Adrenal gland (tissue), 9 donors: ENCODE measurements at regions not wholly inside any gene's neighbourhood (a gene's known extent, or its start where the extent isn't known, plus 50 kb on each side); places are given as distances from the start of the nearest gene placed in this dataset.
A peak's percentile ranks its signal among the peaks of the same experiment; 100 is the strongest.

Experiments
- DNase-seq, 7 donors: peaks; one replicate each; pipeline ENCODE4 v3.0.0-alpha.2; 2019 to 2020
- H3K27ac ChIP-seq, 5 donors: fragments of 200-600 bp; sonication (generic) in 4 of 5; 1 replicate in 3 of 5; 2 replicates in 2 of 5; pipeline versions ENCODE4 v1.5.1 to v1.8.0; 2016 to 2020; ENCODE audit warnings: mild to moderate bottlenecking in 1 of 5
- H3K27me3 ChIP-seq: fragments of 200-600 bp; 2 replicates; pipeline ENCODE4 v1.8.0; 2021
- H3K36me3 ChIP-seq, 2 donors: fragments of 200-600 bp; replicated peaks in 1 of 2; 1 replicate in 1 of 2; 2 replicates in 1 of 2; pipeline versions ENCODE4 v1.5.1 to v1.8.0; 2018 to 2022
- H3K4me1 ChIP-seq, 2 donors: fragments of 200-600 bp; replicated peaks in 1 of 2; 1 replicate in 1 of 2; 2 replicates in 1 of 2; pipeline versions ENCODE4 v1.5.1 to v1.8.0; 2018 to 2021
- H3K4me3 ChIP-seq, 4 donors: fragments of 200-600 bp; sonication (generic) in 3 of 4; one replicate each; pipeline ENCODE4 v1.5.1; 2016 to 2018
- H3K9me3 ChIP-seq, 3 donors: fragments of 200-600 bp; sonication (generic) in 1 of 3; replicated peaks in 1 of 3; 1 replicate in 2 of 3; 2 replicates in 1 of 3; pipeline versions ENCODE4 v1.5.1 to v1.8.0; 2016 to 2021
- POLR2A ChIP-seq, 2 donors: fragments of 450-650 bp; IDR thresholded peaks; one replicate each; pipeline ENCODE4 v1.6.1; 2017; ENCODE audit warnings: antibody characterized with exemption in 2 of 2, mild to moderate bottlenecking in 2 of 2, moderate library complexity in 1 of 2
- WGBS, 4 donors: extraction: QIAGEN DNeasy Blood & Tissue Kit in 2 of 4; methylation state at CpG; one replicate each; pipeline versions ENCODE4 v1.1.5 to v1.1.7; 2013 to 2017; 5-methylcytosine and 5-hydroxymethylcytosine counted together
- intact Hi-C, 2 donors: fragments of 100-400 bp; cut with DNase I; formaldehyde crosslinking; loops; one replicate each; pipeline versions ENCODE4 v1.14.1 to v1.15.0; 2022 to 2023
- TF ChIP-seq, protein P1 (sequence below), 6 experiments: fragments of 450-650 bp in 4 of 6; fragments of 200-600 bp in 2 of 6; sonication (generic) in 1 of 6; IDR thresholded peaks; 1 replicate in 5 of 6; 2 replicates in 1 of 6; pipeline versions ENCODE4 v1.5.1 to v1.8.0; 2016 to 2021; ENCODE audit warnings: antibody characterized with exemption in 6 of 6, mild to moderate bottlenecking in 2 of 6, moderate library complexity in 1 of 6
- donor health status: healthy with polysubstance abuse.
- donor health status: Bipolar disorder and iron deficiency.
- donor health status: DM: yes; HTN: yes; CAD: no.
- donor health status: DM: no; HTN: no; CAD: no.
- donor health status: DM: no; HTN: no; CAD: no.

GRCh38 chr18:21997207-21998143 is 171.9 kb upstream of the GATA6 start:
- DNase-seq = peak in 5 of 7 donors; percentile 18 to 58 (median 30)
- Histone ChIP-seq H3K27ac (peak overlapping the region in 2 of 5 donors; percentile 19 to 68), H3K4me3 (no peak overlapping the region), H3K9me3 (no peaks in the 10 kb centered on the region), H3K36me3 (no peaks in the 10 kb centered on the region), H3K27me3 (no peaks in the 10 kb centered on the region), H3K4me1 (peaks cover 0 to 8% of the 10 kb centered on the region in 2 donors)
- intact Hi-C loops = loop anchor here (5.0 to 10.0 kb wide), 2 partner anchors 167 to 170 kb away; partner anchors contain the start of gene GATA6 (in 2 of the 2)
- TF ChIP-seq, protein P1, sequence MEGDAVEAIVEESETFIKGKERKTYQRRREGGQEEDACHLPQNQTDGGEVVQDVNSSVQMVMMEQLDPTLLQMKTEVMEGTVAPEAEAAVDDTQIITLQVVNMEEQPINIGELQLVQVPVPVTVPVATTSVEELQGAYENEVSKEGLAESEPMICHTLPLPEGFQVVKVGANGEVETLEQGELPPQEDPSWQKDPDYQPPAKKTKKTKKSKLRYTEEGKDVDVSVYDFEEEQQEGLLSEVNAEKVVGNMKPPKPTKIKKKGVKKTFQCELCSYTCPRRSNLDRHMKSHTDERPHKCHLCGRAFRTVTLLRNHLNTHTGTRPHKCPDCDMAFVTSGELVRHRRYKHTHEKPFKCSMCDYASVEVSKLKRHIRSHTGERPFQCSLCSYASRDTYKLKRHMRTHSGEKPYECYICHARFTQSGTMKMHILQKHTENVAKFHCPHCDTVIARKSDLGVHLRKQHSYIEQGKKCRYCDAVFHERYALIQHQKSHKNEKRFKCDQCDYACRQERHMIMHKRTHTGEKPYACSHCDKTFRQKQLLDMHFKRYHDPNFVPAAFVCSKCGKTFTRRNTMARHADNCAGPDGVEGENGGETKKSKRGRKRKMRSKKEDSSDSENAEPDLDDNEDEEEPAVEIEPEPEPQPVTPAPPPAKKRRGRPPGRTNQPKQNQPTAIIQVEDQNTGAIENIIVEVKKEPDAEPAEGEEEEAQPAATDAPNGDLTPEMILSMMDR (IDR thresholded peaks at IDR 0.05) = peak; percentile 75 to 81 (median 78)
- TF ChIP-seq POLR2A (IDR thresholded peaks at IDR 0.05) = no peak
- 50 to 58% (median 57%) methylated on average over 12 to 14 of the region's 14 CpGs for WGBS, 4 donors

DNA sequence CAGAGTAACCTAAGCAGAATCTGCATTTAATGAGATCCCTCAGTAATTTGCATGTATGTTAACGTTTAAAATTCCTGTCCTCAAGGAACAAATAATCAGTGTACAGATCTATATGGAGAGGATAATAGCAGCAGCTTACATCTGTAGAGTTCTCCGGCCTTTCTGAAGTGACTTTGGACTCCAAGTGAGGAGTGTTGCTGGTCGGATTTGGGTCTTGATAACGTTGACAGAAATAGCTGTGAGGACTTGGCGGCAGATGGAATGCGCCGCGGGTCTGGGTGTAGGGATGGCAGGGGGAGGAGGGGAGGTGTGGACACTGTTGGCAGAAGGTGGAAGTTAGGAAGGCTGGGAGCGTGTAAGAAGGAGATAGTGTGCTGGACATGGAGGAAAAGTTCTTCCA is 170.9 kb upstream of the GATA6 start:
- no peaks in the 10 kb centered on the region for H3K36me3 ChIP-seq
- DNase-seq = no peak
- no peaks in the 10 kb centered on the region for H3K27me3 ChIP-seq
- H3K4me1 ChIP-seq = peaks cover 0 to 8% of the 10 kb centered on the region in 2 donors
- H3K9me3 ChIP-seq = no peaks in the 10 kb centered on the region
- intact Hi-C loops = loop anchor here (5.0 to 10.0 kb wide), 2 partner anchors 166 to 169 kb away; partner anchors contain the start of gene GATA6 (in 2 of the 2)
- no peak overlapping the region for H3K4me3 ChIP-seq
- TF ChIP-seq, protein P1 (IDR thresholded peaks at IDR 0.05) = no peak
- TF ChIP-seq POLR2A (IDR thresholded peaks at IDR 0.05) = no peak
- 88 to 92% (median 91%) methylated on average over 9 of the region's 9 CpGs for WGBS, 4 donors
- H3K27ac ChIP-seq = no peak overlapping the region

DNA sequence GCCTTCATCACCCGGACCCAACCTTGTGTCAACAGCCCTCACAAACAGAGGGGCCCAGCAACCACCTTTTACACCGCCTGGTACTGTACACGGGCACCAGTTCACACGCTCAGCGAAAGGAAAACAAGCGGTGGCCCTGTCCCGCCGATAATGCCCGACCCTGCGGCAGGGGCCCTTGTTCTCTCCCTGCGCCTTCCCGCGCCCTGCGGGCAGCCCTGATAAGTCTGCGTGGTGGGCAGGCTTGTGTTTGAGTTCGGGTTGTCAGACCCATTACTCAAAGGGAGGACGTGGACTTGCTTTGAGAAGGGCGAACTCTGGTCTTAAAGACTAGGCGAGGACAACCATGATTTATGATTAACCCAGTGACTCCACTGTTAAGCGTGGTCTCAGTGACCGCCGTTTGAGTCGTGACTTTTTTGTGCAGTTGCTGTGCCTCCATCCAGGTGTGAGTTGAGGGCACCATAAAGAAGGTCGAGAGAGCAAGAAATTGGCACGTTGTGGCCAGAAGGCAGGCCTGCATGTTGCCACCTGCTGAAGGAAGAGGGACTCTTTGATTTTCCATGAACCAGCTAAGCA is 167.4 kb upstream of the GATA6 start:
- no peak for DNase-seq
- Histone ChIP-seq H3K4me1 (peaks cover 0 to 8% of the 10 kb centered on the region in 2 donors), H3K27me3 (no peaks in the 10 kb centered on the region), H3K27ac (no peak overlapping the region), H3K36me3 (no peaks in the 10 kb centered on the region), H3K9me3 (no peaks in the 10 kb centered on the region), H3K4me3 (no peak overlapping the region)
- WGBS, 4 donors = 92 to 95% (median 93%) methylated on average over 15 to 25 of the region's 25 CpGs
- intact Hi-C loops = loop anchor here in 1 of 2 donors (10.0 kb wide), 1 partner anchor 103 kb away; no protein-coding TSS in a partner anchor
- TF ChIP-seq, protein P1 (IDR thresholded peaks at IDR 0.05) = no peak
- no peak for TF ChIP-seq POLR2A (IDR thresholded peaks at IDR 0.05)

DNA sequence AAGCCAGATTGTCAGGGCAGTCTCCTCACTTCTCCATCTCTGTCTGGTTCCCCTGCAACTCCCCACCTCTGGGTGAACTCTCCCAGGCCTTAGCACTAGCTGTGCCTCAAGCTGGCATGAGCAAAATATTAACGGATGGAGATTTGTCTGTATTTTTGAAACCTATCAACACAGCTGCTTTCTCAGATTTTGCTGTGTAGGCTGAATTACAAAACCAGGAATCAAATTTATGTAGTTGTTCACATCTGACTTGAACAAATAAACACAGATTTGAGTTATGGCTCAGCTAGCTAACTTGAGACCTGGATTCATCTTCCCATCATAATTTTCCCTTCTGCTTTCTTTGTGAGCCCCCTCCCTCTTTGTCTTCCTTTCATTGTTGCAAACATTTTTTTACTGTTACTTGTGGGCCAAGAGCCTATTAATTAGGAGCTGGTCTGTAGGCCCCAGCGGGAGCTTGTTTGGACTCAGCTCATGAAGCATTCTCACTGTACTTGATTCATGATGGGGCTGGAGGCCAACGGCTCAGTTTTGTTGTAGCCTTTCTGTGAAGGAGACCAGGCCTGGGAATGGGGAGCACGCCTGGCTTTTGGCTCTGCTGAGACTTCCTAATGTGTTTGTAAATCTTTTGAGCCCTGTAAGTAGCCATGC is 164.1 kb upstream of the GATA6 start:
- TF ChIP-seq, protein P1 (IDR thresholded peaks at IDR 0.05) = no peak
- TF ChIP-seq POLR2A (IDR thresholded peaks at IDR 0.05) = no peak
- no peak overlapping the region for H3K27ac ChIP-seq
- WGBS, 4 donors = 56 to 73% (median 70%) methylated on average over 4 of the region's 4 CpGs
- peaks cover 0 to 3% of the 10 kb centered on the region in 2 donors for H3K4me1 ChIP-seq
- H3K36me3 ChIP-seq = no peaks in the 10 kb centered on the region
- intact Hi-C loops = loop anchor here in 1 of 2 donors (10.0 kb wide), 1 partner anchor 99 kb away; no protein-coding TSS in a partner anchor
- peak in 4 of 7 donors; percentile 13 to 58 (median 39) for DNase-seq
- H3K27me3 ChIP-seq = no peaks in the 10 kb centered on the region
- H3K4me3 ChIP-seq = no peak overlapping the region
- H3K9me3 ChIP-seq = peaks cover 0 to 3% (median 0%) of the 10 kb centered on the region in 3 donors
